ENCODE measurements at regions not wholly inside any gene's neighbourhood (a gene's known extent, or its start where the extent isn't known, plus 50 kb on each side); places are given as distances from the start of the nearest gene placed in this dataset.

GRCh38 chr18:4751523-4751922, 296.4 kb upstream of the DLGAP1 start:
- TF ChIP-seq HCFC1 (IDR thresholded peaks at IDR 0.05; ENCODE audit: low read depth, low read length) (no peak), MAX (CRISPR knock-in tag; IDR thresholded peaks at IDR 0.05) (no peak), POLR2A (conservative IDR thresholded peaks at IDR 0.05) (no peak), CTCF (IDR thresholded peaks at IDR 0.05 in 2 of 3, conservative IDR thresholded peaks at IDR 0.05 in 1 of 3; ENCODE audit: insufficient read depth in 2 of 3, low read depth in 1 of 3, low read length in 3 of 3) (no peak), PURB (CRISPR knock-in tag; IDR thresholded peaks at IDR 0.05; ENCODE audit: low read depth) (no peak), NELFE (IDR thresholded peaks at IDR 0.05; ENCODE audit: insufficient read depth, insufficient read length) (no peak), PATZ1 (CRISPR knock-in tag; IDR thresholded peaks at IDR 0.05; ENCODE audit: borderline replicate concordance) (no peak), SREBF2 (CRISPR knock-in tag; IDR thresholded peaks at IDR 0.05) (no peak), ZNF263 (CRISPR knock-in tag; IDR thresholded peaks at IDR 0.05; ENCODE audit: borderline replicate concordance) (no peak), STAT5B (CRISPR knock-in tag; IDR thresholded peaks at IDR 0.05) (no peak), ZFX (CRISPR knock-in tag; IDR thresholded peaks at IDR 0.05) (no peak), MCM7 (IDR thresholded peaks at IDR 0.05) (no peak), SPI1 (IDR thresholded peaks at IDR 0.05; ENCODE audit: borderline replicate concordance, low read depth, low read length) (no peak), RCOR1 (IDR thresholded peaks at IDR 0.05; ENCODE audit: borderline replicate concordance in 1 of 2, low read depth in 2 of 2, low read length in 2 of 2) (no peak)
